HG02610 (cell line): ENCODE measurements at regions not wholly inside any gene's neighbourhood (a gene's known extent, or its start where the extent isn't known, plus 50 kb on each side); places are given as distances from the start of the nearest gene placed in this dataset.

ENCODE experiments used
- ATAC-seq: cut with Tn5 transposase; IDR thresholded peaks from one replicate; pipeline ENCODE4 v1.9.1; 2021; ENCODE audit warnings: mild to moderate bottlenecking, moderate library complexity; ENCODE audit not compliant: unreplicated experiment

DNA sequence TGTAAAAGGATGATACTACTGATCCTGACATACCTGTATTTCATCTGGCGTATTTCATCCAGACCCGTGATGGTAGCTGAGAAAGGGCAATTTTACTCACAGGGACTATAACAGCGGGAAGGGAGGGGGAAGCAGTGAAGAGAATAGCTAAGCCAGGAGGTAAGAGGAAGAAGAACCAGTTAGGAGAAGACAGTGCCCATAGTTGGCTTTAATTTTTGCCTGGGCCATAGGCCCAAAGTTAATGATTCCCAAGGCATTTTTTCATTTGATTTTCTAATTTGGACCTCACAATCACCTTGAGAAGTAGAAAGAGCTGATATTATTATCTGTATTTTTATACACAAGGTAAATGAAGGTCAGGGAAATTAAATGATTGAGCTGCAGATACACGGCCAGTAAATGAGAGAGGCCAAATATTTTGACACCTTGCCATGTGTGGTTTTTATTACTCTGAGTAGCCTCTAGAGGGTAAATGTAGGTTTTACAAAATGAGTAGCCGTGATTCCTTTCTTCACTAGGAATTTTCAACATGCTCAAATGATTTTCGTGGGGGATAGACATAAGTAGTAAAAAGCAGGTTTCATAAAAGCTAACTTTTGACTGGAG is 382.2 kb downstream of the FUT8 start:
- no peak for ATAC-seq

DNA sequence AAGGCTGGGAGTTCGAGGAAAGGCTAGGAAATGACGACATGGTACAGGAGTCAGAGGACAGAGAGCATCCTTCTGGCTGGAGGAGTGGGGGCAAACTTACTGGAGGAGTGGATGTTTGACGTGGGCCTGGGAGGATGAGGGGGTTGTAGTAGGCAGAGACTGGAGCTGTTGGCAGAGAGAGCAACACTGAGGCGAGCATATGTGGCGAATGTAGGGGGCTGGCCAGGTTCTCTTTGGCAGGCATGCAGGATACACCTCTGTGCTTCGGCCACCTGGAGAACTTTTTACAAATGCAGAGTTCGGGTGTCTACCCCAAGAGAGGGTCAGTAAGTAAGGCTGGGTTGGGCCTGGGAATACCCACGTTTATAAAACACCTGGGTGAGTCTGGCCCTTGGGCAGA is 385.7 kb downstream of the FUT8 start:
- ATAC-seq, result no peak

DNA sequence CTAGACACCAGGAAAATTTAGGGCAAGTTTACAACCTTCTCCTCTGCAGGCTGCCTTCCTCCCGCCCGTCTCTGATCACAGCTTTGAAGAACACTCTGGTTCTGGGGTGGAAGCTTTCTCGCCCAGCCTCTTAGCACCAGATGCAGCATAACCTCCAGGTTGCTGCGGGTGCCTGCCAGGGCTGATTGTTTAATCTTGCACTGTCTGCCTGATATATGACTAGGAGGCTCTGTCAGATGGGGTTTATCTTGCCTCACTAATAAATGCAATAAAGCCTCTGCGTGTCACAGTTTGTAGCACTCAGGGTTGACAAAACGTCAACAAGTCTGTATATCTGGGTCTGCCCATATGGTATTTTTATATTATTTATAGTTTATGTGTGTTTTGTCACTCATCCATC is 388.2 kb downstream of the FUT8 start:
- no peak for ATAC-seq

DNA sequence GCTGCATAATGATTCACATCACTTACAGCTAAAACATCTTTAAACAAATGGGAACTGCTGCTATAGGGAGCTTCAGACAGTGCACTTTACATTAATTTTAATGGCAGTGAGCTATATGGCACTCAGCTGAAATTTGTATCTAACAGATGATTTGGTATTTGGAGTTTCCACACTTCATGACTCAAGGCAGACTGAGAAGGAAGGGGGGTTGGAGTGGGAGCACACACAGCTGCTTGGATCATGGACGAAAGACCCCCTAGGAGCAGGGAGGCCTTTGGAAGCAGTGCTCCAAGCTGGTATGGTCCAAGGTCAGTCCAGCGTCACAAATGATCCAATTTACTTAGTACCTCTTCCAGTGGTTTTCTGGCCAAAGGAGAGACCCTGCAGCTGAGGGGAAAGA is 389.7 kb downstream of the FUT8 start:
- no peak for ATAC-seq

DNA sequence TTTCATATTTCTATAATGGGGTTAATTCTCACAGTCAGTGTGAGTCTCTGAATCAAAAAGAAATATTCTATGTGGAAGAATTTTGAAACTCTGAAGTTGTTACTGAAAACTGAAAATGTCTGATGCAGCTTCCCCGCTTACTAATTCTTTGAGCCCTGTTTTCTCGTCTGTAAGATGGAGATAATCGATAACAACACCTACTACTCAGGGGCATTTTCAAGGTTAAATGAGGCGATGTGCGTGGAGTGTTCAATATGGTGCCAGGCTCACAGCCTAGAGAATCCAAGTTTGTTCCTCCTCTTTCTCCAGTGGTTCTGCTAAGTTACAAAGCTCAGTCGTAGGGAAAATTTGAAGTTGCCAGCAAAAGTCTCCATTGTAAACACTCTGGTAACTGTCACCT is 391.4 kb downstream of the FUT8 start:
- ATAC-seq, result no peak

DNA sequence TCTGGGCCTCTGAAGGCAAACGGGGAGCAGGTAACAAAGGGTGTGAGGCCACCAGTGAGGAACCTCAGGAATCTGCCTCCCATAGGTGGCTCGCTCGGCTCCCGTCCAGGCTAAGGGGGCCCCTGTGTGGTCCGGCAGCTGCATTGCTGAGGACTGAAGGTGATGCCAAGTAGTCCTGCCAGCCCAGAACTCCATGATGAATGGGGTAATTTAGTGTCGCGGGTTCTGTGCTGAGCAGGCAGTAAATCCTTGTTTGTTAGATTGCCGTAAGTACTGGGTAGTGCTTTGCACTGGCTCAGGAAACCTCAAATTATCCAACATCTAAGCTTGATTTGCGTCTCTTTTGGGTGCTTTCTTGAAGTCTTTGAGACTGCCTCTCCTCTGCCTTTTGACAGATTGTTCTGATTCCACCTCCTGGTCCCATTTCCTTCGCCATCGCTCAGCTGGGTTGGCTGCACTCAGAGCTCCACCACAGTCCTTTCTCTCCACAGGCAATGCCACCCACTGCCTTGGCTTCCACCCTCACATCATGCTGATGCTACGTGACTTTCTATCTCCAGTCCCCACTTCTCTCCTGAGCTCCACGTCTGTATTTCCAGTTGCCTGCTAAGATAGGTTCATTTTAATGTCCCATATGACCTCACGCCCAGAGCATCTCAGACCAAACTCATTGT is 392.0 kb downstream of the FUT8 start:
- peak; percentile 10 for ATAC-seq

DNA sequence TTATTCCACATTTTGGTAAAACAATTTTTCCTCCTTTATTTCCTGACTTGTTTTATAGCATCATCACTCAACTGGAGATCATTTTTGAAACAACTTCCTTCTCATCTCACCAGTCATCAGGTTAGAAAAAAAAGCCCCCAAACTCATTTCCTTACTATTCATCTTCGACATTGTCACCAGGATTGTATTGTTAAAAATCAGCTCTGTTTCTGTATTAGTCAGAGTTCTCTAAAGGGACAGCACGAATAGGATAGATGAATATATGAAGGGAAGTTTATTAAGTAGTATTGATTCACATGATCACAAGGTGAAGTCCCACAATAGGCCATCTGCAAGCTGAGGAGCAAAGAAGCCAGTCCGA is 392.6 kb downstream of the FUT8 start:
- ATAC-seq, result peak; percentile 74

DNA sequence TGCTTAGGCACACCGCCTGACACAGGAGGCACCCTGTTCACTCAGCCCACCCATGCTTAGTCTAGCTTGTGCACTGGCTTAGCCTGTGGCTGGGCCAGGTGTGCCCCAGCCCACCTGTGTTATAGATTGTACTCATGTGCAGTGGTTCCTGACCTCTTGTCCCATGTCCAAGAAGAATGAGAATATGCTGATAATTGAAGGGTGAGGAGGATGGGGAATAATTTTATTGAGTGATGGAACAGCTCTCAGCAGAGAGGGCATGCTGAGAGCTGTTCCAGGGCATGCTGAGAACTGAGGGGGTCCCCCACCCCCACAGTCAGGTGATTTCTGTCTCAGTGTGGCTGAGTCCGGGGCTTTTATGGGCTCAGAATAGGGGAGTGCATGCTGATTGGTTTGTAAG is 395.9 kb downstream of the FUT8 start:
- ATAC-seq, result no peak

DNA sequence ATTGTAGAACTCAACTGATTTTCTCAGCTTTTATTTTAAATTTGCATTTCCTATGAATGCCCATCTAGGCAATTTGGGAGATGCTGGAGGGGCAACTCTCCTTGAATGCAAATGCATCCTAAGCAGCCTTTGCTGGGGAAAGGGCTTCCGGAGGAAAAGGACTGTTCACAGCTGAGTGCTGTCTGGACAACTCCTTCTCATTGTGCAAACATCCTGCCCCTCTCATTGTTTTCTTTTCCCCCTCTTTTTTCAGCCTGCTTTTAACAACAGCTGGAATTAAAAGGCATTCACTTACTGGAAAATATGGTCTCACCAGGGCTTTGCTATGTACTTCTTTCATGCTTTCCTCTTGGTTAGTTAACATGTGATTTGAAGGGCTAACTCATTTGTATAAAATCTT is 397.8 kb downstream of the FUT8 start:
- no peak for ATAC-seq

DNA sequence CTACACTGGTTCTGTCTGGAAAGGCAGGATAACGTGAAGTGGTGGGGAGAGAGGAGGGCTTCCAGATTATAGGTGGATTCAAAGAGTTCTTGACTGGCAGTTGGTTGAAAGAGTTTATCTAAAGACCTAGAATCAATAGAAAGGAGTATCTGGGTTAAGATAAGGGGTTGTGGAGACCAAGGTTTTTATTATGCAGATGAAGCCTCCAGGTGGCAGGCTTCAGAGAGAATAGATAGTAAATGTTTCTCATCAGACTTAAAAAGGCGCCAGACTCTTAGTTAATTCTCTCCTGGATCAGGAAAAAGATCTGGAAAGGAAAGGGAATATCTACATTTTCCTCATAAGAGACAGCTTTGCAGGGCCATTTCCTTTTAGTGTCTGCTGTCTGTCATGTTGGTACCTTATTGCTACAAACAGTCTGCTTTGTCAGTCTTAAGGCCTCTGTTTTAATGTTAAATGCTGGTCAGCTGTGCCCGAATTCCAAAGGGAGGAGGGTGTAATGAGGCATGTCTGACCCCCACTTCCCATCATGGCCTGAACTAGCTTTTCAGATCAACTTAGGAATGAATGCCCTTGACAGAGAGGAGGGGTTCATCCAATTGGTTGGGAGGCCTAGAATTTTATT is 401.3 kb downstream of the FUT8 start:
- ATAC-seq, result no peak

DNA sequence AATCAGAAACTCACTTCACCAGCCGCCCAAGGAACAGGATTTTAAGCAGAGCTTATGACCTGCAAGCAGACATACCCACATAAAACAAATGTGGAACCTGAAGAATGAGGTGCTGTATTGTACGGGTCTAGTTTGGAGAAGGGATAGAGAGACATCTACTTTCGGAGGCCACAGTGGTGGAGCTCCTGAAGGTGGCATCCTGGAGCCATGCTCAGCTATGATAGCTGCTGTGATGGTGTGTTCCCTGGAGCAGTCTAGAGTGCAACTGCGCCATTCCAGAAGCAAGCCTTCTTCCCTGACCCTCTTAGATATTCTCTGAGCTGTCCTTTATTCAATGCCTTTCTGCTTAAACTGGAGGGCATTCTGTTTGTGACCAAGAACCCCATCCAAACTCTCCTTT is 402.6 kb downstream of the FUT8 start:
- ATAC-seq, result no peak

DNA sequence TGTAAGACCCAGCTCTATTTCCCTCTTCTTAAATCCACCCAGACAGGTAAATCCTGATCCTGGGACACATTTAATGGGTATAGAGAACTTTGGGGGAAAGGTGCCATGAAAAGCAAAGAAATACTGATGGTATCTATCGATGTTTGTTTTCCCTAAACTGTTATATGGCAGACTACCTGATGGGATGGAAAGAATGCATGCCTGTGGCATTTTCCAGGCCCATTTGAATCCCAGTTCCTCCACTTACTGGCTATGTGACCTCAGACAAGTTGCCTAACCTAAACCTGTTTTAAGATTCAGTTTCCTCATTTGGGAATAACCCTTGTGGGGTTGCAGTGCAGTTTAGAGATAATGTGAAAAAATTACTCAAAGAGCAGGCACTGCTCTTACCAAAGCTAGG is 404.5 kb downstream of the FUT8 start:
- ATAC-seq, result no peak

DNA sequence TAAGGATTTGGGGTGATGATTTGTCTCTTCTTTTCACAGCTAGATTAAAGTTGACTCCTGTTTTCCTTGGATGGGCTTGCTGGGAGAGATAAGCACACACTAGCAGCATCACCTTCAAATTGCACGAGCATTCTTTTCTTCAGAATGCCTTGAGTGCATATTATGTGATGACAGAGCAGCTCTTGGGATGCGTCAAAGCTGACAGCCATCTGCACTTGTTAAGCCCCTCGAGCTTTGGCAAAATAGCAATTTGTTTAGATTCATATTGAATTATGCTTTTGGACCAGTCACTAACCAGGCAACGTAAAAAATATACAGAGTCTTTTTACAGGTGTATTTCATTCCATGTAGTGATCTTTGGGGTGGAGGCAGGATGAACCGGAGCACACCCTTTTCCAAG is 407.0 kb downstream of the FUT8 start:
- no peak for ATAC-seq

DNA sequence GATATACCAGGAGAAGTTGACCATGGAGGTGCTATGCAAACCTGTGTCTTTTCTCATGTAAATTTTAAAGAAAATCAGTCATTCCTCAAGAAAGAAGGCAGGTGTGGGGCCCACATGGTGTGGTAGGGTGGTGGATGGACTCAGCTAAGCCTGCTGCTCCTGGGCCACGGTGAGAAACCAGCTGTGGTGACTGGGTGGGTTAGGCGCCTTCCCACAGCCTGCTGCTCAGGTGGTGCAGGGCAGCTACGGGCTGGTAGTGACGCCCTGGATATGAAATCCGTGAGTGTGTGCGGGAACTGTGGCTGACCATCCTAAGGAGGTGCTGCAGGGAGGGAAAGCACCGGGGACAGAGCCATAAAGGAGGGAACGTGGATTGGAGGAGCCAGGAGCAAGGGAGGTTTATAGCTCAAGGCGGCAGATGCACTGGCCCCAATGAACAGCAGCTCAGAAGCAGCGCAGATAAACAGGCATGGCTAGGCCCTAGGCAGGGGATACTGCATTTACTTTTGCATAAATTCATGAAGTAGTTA is 408.8 kb downstream of the FUT8 start:
- no peak for ATAC-seq

DNA sequence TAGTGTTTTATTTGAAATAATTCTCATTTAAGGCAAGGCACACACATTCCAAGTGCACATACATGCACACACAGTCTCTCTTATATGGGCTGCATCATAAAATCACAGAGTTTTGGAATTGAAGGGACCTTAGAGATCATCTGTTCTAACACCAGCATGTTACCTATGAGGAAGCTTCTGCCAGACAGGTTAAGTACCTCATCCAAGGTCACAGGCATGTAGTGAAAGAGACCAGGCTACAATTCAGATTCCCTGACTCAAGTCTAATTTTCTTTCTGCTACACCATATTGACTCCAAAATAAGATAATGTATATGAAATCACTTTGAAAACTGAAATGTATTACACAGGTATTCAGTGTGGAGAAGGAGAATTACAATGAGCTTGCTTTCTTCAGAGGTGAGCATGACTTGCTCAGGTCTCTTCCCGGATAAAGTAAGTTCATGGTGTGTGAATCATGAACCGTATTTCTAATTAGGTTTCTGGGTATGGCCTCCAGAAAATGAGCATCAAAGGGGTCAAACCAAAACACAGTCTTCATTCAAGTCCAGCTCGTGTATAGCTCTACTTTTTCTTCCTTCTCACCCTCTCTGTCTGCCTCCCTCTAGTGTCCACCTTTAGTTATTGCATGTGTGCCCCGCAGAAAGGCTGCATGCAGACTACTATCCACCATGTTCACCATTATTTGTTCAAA is 411.9 kb downstream of the FUT8 start:
- ATAC-seq, result peak; percentile 77

DNA sequence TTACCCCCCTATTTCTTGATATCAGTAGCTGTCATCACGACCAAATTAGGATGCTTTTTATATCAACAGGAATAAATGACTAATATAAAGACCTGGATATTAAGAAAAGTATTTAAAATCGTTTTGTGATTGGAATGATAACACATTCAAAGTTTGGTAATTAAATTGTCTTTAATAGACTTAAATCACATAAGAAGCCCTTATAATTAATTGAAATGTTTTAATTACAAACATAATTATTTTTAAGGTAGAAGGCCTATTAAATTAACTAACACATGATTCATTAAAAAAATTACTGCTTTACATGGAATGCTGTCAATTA is 412.4 kb downstream of the FUT8 start:
- no peak for ATAC-seq

DNA sequence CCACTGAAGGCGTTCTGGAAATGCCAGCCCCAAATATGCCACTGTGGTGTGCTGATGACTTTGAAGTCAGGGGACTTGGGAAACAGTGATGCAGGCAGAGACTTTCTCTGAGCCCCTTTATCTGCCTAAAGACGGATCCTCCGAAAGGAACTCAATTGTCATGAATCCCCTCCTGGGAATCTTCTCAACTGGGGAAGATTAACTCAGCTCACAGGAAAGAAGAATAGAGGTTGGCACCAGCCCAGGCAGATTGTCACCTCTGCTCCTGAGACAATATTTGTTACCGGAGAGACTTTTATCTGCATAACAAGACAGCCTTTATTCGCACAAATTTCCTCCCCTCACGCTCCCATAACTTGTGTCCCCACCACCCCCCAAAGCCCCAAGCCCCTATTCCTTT is 414.4 kb downstream of the FUT8 start:
- ATAC-seq, result no peak

DNA sequence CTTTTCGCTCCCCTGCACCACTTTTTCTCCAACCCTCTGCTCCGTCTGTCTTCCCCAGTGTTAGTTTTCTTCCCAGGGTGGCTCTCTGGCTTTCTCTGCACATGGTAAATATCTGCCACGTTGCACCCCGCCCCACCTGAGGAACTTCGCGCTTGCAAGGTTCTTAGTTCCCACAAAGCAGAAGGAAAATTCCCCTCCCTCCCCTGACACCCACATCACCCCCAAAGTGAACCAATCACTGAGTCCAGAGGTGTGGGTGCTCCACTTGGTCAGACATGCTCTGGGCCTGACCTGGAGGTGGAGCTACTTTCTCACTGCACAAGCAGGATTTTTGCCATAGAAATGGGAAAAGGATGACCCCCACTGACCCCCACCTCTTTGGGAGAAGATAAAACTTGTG is 415.0 kb downstream of the FUT8 start:
- no peak for ATAC-seq

DNA sequence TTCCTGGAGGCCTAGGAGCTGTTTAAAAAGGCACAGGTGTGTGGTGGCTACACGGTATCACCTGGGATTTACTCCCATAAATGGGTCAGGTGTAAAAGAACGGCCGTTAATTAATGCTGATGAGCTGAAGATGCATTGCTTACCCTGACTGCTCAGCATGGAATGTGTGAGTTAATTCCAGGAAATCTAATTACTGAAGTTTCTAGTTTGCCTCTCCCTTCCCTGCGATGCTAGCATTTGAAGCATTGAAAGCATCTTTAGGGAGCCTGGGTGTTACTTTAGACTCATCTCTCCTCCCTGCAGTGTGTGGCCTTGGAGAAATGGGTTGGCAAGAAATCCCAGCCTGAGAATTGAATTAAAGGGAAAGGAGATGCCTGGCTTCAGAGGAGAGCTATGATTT is 415.9 kb downstream of the FUT8 start:
- no peak for ATAC-seq

DNA sequence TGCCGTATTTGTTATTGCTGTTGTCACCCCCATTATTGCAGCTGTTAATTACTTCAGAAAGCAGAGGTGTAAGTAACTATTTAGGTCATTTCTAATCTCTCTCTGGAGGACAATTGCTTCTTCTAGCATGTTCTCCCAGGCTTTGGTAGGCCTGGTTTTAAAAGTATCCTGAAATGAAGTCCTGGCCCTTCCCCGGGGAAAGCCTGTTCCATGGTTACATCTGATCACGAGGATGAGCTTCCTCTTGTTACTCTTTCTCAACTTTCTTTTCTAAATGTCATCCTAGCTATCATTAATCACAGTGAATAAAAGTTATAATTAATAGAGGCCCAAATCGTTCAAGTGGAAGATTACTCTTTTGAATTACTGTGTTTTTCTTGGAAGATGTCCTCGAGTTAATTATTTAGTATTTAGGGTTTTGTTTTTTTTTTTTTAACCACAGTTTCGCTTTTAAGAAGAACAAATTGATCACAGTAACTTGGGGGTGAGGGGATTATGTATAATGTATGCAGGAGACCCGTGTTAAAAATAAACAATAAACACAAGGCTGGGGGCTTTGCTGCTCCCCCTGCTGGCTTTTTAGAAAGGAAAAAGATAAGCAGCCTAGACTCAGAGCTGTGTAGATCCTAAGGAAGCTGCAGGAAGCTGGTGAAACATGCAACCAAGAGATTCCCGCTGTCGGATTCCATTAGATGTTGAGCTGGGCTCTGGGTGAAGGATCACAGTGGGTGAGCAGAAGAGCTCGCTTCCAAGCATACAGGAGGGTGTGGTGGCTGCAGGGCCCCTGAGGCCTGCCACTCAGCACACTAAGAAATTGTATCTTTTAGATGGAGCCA is 420.1 kb downstream of the FUT8 start:
- ATAC-seq, result no peak

DNA sequence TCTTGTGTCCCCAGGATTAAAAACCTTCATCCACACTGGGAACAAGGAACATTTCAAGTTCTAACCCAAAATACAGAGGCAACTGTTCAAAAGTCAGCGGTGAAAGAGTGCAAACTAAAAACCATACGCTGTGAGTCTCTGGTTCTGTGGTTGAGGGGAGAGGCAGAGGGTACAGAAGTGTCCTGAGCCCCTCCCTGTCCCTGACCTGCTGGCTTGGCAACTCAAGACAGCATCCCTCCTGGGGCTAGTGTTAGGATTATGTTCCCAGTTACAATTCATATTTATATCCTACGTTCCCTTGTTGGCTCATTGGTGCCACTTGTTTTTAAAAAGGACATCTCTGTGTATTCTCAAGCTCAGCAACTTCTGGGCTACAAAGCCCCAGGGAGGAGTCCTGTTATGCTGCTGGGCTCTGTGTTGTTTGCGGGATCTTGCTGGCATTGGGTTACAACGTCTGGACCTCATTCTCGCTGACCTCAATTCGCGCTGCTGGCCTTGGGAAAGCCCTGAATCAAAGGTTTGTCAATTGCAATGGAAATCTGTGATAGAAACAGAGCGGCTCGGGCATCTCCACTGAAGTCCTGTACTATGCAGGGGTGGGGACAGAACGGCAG is 420.8 kb downstream of the FUT8 start:
- ATAC-seq, result no peak
